GM13976 (cell line): ENCODE measurements at regions not wholly inside any gene's neighbourhood (a gene's known extent, or its start where the extent isn't known, plus 50 kb on each side); places are given as distances from the start of the nearest gene placed in this dataset.
"Not testable (repeated sequence)": the region's sequence is repeated elsewhere in the genome, so short reads cannot be mapped to it uniquely, and the experiment has no call there.

Source experiments
- DNase-seq: peaks from one replicate; pipeline ENCODE4 v3.0.0; 2012; ENCODE audit warnings: low spot score
- CTCF ChIP-seq: IDR thresholded peaks from 2 replicates; pipeline ENCODE4 v1.5.1; 2012; ENCODE audit warnings: borderline replicate concordance, mild to moderate bottlenecking; ENCODE audit not compliant: insufficient read depth; ENCODE audit errors: extremely low read depth, missing control alignments, control extremely low read depth
- in situ Hi-C: fragments of 300-500 bp; cut with MboI; formaldehyde crosslinking; loops from one replicate; pipeline ENCODE4 v1.12.0; 2022; ENCODE audit warnings: low sequenced_read_pairs, mixed read lengths, inconsistent platforms; ENCODE audit not compliant: unreplicated experiment

- in situ Hi-C loops = no loop called here
- no peak for DNase-seq
- no peak for TF ChIP-seq CTCF
Measured at GRCh38 chr1:110272045-110272444, 61.9 kb downstream of the KCNC4 start.

GRCh38 chr1:110273832-110274231 lies 63.7 kb downstream of the KCNC4 start:
- in situ Hi-C loops = not testable (repeated sequence)

GRCh38 chr1:110280126-110280525 lies 59.1 kb upstream of the RBM15 start:
- DNase-seq = no peak
- no peak for TF ChIP-seq CTCF
- in situ Hi-C loops = no loop called here

More at GRCh38 chr1:110273832-110274231, 63.7 kb downstream of the KCNC4 start:
- DNase-seq = not testable (repeated sequence)

- DNase-seq = no peak
- no peak for TF ChIP-seq CTCF
- in situ Hi-C loops = no loop called here
Measured at GRCh38 chr1:110280804-110281203, 58.4 kb upstream of the RBM15 start.

- no peak for DNase-seq
- TF ChIP-seq CTCF = no peak
- in situ Hi-C loops = no loop called here
Measured at GRCh38 chr1:110281363-110282290, 57.5 kb upstream of the RBM15 start.

- TF ChIP-seq CTCF = no peak
- in situ Hi-C loops = no loop called here
- no peak for DNase-seq
Measured at GRCh38 chr1:110282395-110282794, 56.8 kb upstream of the RBM15 start.

- no peak for DNase-seq
- TF ChIP-seq CTCF = no peak
- in situ Hi-C loops = no loop called here
Measured at GRCh38 chr1:110283677-110284076, 55.5 kb upstream of the RBM15 start.
